Skin epidermis (tissue), 12 donors: ENCODE measurements at regions not wholly inside any gene's neighbourhood (a gene's known extent, or its start where the extent isn't known, plus 50 kb on each side); places are given as distances from the start of the nearest gene placed in this dataset.

Experiments used
- H3K27ac ChIP-seq, 21 experiments: fragments of 200-600 bp; sonication (generic) in 11 of 21; one replicate each; pipeline ENCODE4 v1.5.0; 2020; ENCODE audit warnings: mild to moderate bottlenecking in 3 of 21, inconsistent platforms in 2 of 21, moderate library complexity in 2 of 21
- H3K4me3 ChIP-seq, 7 experiments: fragments of 200-600 bp; sonication (generic) in 2 of 7; one replicate each; pipeline ENCODE4 v1.5.0; 2020; ENCODE audit warnings: inconsistent platforms in 2 of 7, mild to moderate bottlenecking in 2 of 7, moderate library complexity in 1 of 7

DNA sequence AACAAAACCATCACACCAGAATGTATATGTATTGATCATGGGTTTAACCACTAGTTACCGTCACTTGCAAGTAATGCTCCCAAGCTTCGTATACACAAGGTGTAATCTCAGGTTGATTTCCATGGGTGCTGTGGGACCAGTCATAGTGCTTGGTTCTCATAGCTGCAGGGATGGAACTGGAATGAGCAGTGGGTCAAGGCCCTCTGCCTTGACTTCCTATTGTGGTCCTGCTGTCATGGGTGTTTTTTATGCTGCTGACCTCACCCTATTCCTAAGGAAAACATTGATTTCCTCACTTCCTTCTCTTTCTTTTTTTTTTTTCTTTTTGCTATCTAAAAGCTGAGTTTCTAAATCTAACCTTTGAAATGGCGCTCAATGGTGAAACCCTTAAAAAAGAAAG is 325.6 kb upstream of the RASGRP1 start:
- Histone ChIP-seq H3K4me3 (no peak overlapping the region), H3K27ac (no peak overlapping the region)

DNA sequence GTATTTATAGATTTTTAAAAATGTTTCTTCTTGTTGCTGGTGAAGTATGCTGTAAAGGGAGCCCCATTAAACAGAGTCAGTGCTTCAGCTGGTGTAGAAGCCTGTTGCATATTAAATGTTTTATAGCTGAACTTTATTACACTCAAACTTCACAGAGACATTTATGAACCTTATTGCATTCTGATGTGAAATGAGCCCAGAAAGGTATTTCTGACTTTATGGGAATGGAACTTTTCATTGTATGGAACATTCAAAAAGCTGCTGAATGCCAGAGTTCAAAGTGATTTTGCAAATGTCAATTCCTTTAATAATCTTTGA is 329.3 kb upstream of the RASGRP1 start:
- Histone ChIP-seq H3K4me3 (no peak overlapping the region), H3K27ac (peak overlapping the region in 9 of 21 experiments; percentile 6 to 54 (median 27))

DNA sequence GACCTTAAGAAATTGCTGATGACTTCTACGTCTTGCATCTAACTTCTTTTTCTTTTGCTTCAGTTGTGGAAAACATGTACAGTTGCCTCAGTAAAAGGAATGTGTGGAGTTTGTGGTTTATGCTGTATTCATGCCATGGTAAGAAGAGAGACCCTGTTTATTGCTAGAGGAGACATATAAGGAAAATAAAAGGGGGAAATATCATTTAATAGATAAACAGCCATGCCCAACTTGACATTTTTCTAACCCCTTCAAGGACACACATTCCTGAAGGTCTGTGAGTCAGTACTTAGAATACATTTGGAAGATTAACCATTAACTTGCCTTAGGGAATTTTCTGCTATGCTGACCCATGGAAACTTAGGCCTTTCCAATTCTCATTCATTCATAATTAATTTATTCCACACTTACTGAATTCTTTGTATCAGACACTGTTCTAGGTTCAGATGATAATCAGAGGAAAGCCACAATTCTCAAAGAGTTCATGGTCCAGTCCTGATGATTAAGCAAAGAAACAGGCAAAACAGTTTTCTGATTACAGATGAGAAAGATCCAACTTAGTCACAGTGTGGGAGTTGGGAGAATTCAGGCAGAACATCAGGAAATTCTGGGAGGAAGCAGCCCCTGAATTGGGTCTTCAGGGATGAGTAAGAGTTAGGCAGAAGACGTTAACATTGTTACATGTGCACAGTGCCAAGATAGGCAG is 329.8 kb upstream of the RASGRP1 start:
- peak overlapping the region in 6 of 21 experiments; percentile 6 to 64 (median 50) for H3K27ac ChIP-seq

DNA sequence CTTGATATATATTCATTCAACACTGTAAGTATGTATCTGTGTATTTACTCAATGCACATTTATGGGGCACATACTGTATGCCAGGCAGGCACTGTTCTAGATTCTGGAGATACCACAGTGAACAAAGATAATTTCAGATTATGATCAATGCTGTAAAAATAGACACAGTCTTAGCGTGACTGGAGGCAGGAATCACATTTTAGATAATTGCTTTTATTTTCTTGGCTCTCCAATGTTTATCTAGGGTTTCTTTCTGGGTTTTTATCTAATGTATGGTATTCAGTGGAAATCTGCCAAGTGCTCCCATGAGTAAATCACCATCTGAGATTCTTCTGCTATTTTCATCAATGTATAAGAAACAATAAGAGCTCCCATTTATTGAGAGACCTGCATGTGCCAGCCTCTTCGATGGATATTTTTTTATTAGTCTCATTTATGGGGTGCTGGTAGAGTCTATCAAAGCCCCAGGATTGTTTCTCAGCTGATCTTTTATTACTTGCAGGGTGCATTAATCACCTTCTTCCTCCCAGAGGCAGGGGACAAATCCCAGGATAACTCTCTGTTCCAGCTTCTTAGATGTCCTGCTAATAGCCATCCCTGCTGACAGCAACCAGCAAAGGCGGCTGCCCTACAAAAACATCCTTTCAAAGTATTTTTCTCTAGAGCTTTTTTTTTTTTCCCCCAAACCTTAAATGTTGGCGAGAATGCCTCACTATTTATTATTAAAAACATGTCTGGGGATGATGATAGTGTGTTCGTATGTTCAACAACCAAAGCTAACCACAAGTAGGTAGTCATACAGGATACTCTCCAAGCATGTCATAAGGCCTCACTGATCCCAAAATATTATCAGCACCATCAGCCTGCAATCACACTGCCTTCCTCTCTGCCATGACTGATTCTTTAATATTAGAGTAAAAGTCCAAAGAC is 331.0 kb upstream of the RASGRP1 start:
- H3K27ac ChIP-seq: peak overlapping the region in 3 of 21 experiments; percentile 54 to 64 (median 59)

More for the DNA sequence above, 329.8 kb upstream of the RASGRP1 start:
- H3K4me3 ChIP-seq: no peak overlapping the region

DNA sequence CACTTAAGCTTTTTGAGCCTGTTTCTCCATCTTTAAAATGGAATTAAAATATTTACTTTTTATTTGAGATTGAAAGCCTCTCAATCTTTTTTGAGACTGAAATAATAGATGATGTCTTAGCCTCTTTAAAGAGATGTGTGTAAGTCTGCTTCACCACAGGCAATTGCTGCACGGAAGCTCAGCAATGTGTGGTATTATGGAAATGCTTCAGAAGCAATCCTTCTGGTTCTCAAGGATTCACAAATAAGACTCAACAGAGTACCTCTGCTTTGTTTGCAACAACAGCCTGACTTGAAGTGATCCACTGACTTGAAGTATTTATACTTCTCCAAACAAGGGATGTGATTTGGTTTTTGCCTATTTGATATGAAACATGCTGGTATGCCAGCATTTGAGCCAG is 332.0 kb upstream of the RASGRP1 start:
- Histone ChIP-seq H3K4me3 (no peak overlapping the region), H3K27ac (peak overlapping the region in 2 of 21 experiments; percentile 49 to 59)

More for the DNA sequence above, 331.0 kb upstream of the RASGRP1 start:
- H3K4me3 ChIP-seq: no peak overlapping the region

DNA sequence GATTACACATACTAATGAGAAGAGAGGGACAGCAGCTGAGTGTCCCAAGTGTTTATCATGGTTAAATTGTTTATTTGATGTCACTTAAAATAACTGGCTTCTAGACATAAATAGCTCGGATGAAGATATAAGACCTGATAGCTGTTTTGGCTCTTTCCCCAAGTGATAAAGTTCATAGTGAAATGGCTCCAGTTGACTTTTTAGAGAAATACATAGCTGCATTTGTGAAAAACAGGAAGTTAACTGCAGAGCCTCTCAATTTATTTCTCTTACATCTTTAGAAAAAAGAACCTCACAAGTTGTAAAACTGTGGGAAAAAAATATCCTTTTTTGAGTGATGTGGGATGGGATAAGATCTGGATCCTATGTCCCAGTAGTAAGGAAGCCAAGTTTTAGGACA is 332.9 kb upstream of the RASGRP1 start:
- Histone ChIP-seq H3K4me3 (no peak overlapping the region), H3K27ac (no peak overlapping the region)

DNA sequence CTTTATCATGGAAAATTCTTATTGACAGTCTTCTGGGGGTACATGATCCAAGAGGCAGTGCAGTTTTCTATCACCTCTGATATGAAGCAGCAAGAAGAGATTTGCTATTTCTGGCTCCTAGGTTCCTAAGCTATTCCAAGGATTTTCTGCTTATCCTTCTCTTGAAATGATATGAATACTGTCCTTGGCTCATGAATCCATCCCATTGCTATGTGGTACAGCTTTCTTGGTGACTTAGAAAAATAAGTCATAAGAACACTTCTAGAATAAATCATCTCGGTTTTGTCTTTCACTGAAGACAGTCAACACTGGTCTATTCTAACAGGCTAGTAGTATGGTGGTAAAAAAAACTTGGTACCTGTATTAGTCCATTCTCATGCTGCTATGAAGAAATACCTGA is 333.6 kb upstream of the RASGRP1 start:
- Histone ChIP-seq H3K4me3 (no peak overlapping the region), H3K27ac (no peak overlapping the region)

DNA sequence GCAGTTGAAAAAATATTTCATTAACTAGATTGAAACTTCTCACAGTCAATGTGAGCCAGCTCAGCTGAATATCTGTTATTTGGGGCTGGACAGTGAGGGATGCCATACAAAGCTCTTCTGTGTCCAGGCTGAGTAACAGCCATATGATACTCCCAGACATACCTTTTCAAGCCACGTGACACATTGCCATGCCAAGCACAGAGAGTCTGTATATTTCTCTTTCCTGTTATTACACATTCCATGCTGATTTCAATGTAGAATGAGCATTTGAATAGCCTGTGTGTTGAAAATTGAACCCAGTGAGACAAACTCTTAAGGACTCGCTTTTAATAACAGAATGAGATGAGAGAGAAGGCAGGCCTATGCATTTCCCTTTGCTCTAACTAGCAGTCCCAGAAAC is 334.7 kb upstream of the RASGRP1 start:
- no peak overlapping the region for H3K4me3 ChIP-seq
- H3K27ac ChIP-seq: no peak overlapping the region

DNA sequence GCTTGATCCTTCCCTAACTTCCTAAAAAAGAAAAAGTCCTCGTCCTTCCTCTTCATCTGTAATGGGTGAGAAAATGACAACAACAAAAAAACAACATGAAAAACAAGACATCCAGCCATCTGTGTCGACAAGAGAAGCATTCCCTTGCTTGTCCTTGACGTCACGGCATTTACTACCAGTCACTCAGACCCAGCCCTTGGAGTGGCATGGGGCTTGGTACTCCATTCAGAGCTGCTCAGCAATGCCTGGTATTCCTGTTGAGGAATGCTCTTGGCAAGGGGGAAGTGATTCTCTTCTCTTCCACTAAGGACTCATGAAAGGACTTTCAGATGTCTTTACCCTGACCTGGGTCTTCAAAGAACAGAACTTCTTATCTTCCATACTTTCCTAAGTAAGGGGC is 339.7 kb upstream of the RASGRP1 start:
- Histone ChIP-seq H3K4me3 (no peak overlapping the region), H3K27ac (no peak overlapping the region)

DNA sequence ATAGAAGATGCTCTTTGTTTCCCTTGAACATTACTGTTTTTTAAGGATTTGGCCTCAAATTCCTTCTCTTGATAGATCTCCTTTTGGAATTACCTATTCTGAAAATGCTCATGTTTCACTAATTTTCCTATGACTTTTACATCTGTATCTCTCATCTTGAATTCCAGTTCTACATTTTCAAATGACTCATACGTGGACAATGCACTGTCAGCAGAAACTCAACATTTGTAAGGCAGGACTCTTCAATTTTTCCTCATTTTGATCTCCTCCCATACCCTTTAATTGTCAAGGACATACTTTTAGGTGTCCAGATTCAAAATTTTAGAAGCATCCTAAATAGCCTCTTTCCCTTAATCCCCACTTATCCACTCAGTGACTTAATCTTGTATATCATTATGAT is 341.0 kb upstream of the RASGRP1 start:
- H3K4me3 ChIP-seq: no peak overlapping the region
- H3K27ac ChIP-seq: no peak overlapping the region

DNA sequence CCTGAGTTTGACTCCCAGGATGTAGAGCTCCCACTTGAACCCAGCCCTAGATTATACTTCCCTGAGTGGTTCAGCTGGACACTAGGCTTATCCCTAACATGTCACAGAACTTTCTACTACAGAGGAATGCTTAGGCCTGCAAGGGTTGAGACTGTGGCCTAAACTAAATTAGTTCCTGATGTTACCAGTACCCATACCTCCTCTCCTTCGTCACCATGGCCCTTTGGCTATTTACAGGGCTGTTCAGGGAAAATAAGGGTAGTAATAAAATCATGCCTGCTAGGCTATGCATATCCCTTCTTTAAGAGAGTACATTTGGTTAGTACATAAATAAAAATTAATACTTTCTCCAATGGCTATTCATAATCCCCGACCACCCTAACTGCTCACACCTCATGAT is 356.4 kb upstream of the RASGRP1 start:
- Histone ChIP-seq H3K27ac (no peak overlapping the region), H3K4me3 (no peak overlapping the region)

DNA sequence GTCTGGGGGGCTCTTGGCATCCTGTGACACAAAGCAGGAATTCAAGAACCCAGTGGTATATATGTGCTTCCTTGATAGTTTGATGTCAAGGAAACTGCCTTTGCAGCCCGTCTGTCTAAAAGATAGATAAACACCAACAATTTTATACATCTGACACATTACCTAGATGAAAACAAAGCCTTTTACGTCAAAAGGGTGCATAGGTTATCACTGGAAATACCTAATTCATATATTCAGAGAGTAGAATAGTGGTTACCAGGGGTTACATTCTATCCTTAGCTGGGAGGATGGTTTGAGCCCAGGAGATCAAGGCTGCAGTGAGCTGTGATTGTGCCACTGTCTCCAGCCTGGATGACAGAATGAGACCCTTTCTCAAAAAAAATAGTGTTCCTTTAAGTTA is 356.9 kb upstream of the RASGRP1 start:
- H3K4me3 ChIP-seq: no peak overlapping the region
- no peak overlapping the region for H3K27ac ChIP-seq

DNA sequence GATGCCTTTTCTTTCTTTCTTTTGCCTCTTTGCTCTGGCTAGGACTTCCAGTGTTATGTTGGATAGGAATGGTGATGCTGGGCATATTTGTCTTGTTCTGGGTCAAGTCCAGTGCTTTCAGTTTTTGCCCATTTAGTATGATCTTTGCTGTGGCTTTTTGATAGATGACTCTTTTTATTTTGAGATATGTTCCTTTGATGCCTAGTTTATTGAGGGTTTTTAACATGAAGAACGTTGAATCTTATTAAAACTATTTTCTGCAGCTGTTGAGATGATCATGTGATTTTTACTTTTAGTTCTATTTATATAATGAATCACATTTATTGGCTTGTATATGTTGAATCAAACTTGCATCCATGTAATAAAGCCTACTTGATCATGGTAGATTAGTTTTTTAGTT is 363.8 kb upstream of the RASGRP1 start:
- no peak overlapping the region for H3K27ac ChIP-seq
- no peak overlapping the region for H3K4me3 ChIP-seq

DNA sequence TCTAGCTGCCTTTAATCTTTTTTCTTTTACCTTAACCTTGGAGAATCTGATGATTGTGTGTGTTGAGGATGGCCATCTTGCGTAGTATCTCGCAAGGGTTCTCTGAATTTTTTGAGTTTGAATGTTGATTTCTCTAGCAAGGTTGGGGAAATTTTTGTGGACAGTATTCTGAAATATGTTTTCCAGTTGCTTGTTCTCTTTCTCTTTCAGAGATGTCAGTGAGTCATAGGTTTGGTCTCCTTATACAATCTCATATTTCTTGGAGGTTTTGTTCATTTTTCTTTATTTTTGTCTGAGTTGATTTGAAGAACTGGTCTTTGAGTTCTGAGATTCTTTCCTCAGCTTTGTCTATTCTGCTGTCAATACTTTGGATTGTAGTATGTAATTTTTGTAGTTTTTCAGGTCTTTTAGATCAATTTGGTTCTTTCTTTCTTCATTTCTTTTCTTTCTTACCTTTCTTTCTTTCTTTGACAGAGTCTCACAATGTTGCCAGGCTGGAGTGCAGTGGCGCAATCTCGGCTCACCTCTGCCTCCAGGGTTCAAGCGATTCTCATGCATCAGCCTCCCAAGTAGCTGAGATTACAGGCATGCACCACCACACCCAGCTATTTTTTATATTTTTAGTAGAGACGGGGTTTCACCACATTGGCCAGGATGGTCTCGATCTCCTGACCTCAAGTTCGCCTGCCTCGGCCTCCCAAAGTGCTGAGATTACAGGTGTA is 366.4 kb upstream of the RASGRP1 start:
- peak overlapping the region in 2 of 21 experiments; percentile 20 to 24 for H3K27ac ChIP-seq

DNA sequence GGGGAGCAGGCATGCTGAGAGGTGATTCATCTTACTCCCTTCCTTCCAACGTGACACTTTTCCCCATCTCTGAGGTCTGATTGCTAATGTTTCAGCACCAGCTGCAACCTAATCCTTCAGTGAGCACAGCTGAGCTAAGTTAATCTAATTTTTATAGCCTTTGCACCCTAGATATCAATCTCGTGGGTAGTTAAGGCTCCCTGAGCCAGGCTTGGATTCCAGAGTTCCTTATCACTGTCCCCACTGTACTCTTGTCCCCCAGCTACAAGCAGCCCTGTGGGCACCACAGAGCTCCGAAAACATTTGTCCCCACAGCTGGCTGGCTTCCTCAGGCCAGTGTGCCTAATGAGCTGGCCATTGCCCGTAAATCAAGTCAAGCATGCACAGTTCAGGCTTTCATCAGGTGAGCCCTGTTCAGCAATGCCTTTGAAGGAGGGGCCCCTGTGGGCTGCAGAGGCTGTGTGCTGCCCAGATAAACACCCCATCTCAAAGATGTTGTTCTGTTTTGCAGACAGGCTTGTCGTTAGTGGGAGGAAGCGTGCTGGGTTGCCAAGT is 376.9 kb upstream of the RASGRP1 start:
- no peak overlapping the region for H3K27ac ChIP-seq
- no peak overlapping the region for H3K4me3 ChIP-seq

More for the DNA sequence above, 366.4 kb upstream of the RASGRP1 start:
- no peak overlapping the region for H3K4me3 ChIP-seq

DNA sequence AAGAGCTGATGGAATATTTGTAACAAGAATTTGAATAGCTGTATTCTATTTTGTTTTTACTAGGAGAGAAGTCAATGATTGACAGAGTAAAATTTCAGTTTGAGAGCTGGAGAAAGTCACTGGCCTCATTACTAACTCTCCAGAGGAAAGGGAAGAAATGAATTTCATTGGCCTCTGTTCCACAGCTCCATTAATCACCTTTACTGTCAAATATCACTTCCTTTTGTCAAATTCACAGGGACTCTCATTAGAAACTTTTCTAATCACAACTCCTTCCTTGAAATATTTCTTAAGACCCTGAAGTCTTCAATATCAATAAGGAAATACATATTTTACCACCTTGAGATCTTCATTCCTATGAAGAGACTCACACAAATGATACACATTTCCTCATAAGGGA is 379.9 kb upstream of the RASGRP1 start:
- no peak overlapping the region for H3K4me3 ChIP-seq
- no peak overlapping the region for H3K27ac ChIP-seq

DNA sequence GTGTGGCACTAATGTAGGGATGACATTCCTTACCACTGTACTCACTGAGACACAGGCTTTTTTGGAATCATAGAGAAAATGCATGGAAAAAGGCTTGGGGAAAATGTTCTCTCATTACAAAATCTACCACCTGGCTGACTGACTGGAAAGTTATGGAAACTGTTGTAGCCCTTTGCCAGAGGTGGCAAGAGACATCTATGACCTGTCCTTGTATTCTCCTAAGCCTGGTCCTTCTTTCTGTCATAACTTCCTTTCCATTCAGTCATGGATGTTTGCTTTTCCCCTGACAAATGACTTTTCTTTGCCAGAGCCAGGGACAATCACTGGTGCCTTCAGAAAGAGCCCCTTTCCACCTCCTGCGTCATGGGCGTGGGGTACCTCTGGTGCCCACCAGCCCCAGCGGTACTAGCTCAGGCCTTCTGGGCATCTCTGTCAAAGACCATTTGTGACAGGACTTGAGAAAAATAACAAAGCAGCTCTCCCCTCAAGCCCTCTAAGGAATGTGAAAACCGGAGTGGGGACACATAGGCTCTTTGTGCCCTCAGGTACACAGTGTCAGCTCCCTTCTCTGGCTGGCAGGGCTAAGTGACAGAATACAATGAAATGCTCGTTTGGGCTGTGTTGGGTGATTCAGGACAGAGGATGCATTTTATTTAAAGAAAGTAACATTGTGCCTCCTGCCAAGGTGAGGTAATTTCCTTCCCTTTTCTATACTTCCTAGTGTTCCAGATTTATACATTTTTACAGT is 381.1 kb upstream of the RASGRP1 start:
- H3K4me3 ChIP-seq: no peak overlapping the region
- no peak overlapping the region for H3K27ac ChIP-seq

DNA sequence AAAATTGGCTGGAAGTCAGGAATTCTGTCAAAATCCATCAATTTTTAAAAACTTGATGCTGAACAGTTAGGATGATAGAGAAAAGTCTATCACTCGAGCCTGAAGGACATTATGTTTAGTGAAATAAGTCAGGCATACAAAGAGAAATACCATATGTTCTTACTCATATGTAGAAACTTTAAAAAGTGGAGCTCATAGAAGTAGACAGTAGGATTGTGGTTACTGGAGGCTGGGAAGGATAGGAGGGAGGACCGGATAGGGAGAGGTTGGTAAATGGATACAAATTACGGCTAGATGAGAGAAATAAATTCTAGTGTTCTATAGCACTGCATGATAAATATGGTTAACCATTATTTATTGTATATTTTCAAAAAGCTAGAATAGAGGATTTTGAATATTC is 389.5 kb upstream of the RASGRP1 start:
- Histone ChIP-seq H3K4me3 (no peak overlapping the region), H3K27ac (no peak overlapping the region)

DNA sequence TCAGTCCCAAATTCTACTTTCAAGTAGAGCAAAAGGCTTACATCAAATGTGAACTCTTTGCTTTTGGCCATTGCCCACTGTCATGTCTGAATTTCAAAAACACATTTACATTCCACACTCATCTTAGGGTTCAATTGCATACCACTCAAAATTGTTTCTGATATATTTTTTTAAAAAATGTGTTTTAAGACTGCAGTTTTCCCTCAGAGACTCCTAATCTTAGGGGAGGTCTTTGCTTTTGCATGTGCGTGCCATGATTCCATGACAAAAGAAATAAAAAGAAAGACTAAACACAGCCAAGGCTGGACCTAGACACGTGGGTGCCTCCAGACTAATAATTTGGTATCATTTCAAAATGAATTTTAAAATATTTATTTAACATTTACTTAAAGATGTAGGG is 396.8 kb upstream of the RASGRP1 start:
- no peak overlapping the region for H3K4me3 ChIP-seq
- H3K27ac ChIP-seq: no peak overlapping the region

DNA sequence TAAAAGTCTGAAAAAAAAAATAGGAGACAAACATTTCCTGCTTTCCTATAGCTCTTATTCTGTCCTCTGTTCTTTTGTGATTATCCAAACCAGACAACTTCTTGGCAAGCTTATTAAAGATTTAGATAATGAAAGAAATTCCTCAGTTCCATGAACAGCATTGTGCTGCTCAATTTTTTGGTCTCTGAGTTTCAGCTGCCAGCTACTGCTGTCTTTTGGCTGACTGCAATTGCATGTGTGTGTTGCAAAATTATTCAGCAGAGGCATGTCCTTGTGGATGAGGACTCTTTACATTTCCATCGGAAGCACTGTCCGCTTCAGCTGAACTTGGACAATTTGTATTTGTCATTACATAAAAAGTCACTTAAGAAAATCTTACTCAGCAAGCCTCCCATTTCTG is 397.3 kb upstream of the RASGRP1 start:
- Histone ChIP-seq H3K27ac (no peak overlapping the region), H3K4me3 (no peak overlapping the region)
